ENCODE measurements at regions not wholly inside any gene's neighbourhood (a gene's known extent, or its start where the extent isn't known, plus 50 kb on each side); places are given as distances from the start of the nearest gene placed in this dataset.

DNA sequence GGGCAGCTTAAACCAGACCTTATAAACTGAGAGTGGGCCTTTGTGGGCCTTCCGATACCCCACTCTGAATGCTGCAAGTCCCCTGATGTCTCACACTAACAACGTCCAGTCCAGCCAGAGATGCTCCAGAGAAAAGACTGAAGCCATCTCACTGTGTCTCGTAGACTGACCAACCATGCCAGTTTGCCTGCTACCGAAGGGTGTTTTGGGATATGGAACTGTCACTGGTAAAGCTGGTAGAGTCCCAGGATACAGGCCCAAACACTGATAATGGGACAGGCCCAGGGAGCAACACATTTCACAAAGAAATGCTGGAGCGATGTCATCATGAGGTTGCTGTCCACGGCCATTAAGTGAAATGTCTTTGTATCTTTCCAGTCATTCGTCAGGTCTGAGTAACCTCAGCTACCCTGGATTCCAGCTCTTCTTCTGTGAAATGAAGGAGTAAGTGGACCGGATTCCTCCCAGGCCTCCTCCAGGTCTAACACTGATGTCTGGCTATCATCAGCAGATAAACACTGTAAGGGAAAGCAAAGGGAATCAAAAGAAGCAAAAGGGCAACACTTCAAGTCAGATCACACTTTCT lies 81.6 kb downstream of the SLC5A7 start:
- TF ChIP-seq, protein P1, sequence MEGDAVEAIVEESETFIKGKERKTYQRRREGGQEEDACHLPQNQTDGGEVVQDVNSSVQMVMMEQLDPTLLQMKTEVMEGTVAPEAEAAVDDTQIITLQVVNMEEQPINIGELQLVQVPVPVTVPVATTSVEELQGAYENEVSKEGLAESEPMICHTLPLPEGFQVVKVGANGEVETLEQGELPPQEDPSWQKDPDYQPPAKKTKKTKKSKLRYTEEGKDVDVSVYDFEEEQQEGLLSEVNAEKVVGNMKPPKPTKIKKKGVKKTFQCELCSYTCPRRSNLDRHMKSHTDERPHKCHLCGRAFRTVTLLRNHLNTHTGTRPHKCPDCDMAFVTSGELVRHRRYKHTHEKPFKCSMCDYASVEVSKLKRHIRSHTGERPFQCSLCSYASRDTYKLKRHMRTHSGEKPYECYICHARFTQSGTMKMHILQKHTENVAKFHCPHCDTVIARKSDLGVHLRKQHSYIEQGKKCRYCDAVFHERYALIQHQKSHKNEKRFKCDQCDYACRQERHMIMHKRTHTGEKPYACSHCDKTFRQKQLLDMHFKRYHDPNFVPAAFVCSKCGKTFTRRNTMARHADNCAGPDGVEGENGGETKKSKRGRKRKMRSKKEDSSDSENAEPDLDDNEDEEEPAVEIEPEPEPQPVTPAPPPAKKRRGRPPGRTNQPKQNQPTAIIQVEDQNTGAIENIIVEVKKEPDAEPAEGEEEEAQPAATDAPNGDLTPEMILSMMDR (IDR thresholded peaks at IDR 0.05) = no peak

DNA sequence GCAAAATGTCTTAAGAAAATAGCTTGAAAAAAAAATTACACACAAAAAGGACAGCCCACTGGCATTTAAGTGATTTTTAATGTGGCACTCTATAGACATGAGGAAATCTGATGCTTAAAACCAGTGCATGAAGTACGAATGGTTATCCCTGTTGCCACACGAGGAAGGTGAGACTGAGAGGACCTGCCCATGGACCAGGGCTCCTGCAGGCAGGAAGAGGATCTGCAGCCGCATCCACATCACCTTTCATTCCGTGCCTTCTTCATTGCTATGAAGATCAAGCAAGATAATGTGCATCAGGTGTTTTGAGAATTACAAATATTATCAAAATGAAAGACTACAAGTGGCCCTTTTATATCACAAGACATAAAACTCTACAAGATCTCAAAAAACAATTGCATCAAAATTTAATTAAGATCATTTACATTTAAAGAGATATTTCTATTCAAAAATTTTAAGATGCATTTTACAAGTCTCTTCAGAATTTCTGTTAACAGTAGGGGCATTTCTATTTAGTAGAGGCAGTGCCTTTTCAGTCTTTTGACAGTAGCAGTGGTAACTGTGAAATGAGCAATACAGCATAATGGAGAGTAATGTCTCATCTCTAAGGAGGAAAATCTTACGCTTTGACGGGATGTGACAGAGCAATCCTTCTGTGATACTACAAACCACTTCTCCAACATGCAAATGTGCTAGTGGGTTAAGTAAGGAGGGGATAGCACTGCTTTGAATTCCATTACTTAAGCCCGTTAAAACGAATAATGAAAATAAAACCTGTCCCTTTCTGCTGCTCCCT lies 83.4 kb downstream of the SLC5A7 start:
- no peaks in the 10 kb centered on the region for H3K4me1 ChIP-seq
- intact Hi-C loops (cut with DNase I; ENCODE audit: low total_unique reads) = no loop called here
- H3K36me3 ChIP-seq = no peaks in the 10 kb centered on the region
- no peaks in the 10 kb centered on the region for H3K9me3 ChIP-seq
- no peak for DNase-seq
- H3K27ac ChIP-seq = no peak overlapping the region
- H3K27me3 ChIP-seq = no peaks in the 10 kb centered on the region
- TF ChIP-seq, protein P1 (IDR thresholded peaks at IDR 0.05) = no peak
- no peak overlapping the region for H3K4me3 ChIP-seq

More for the DNA sequence above, 81.6 kb downstream of the SLC5A7 start:
- H3K4me3 ChIP-seq = no peak overlapping the region
- H3K27me3 ChIP-seq = no peaks in the 10 kb centered on the region
- no peak for DNase-seq
- H3K27ac ChIP-seq = no peak overlapping the region
- no peaks in the 10 kb centered on the region for H3K36me3 ChIP-seq
- no peaks in the 10 kb centered on the region for H3K4me1 ChIP-seq
- intact Hi-C loops (cut with DNase I; ENCODE audit: low total_unique reads) = no loop called here
- H3K9me3 ChIP-seq = no peaks in the 10 kb centered on the region

DNA sequence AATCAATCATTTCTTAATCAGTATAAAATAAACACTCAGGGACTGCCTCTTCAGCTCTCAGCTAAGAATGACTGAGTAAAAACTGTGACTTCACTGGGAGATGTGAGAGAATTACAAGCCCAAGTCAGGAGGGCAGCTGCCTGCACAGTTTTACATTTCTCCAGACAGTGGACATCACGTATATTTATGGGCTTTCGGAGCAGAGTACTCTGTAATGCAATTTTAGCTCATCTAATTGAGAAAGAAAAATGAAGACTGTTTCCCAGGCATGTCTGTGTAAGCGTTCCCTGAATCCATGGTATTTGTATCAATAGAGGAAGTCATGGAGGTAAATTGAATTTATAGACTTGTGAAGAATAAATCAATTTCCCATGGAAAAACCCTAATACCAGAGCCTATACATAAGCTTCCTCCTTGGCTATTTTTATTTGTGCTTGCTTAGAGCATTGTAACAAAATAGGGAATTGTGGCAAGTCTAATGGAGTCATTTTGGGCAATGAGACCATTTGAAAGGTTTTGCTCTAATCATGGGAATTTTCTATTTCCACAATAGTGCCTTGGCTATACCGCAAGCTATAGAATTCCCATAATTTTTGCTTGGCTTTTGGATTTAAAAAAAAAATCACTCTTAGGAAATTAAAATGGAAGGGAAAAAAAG lies 87.2 kb downstream of the SLC5A7 start:
- H3K4me3 ChIP-seq = no peak overlapping the region
- no peaks in the 10 kb centered on the region for H3K27me3 ChIP-seq
- no peaks in the 10 kb centered on the region for H3K36me3 ChIP-seq
- no peak for DNase-seq
- intact Hi-C loops (cut with DNase I; ENCODE audit: low total_unique reads) = no loop called here
- no peak overlapping the region for H3K27ac ChIP-seq
- TF ChIP-seq, protein P1 (IDR thresholded peaks at IDR 0.05) = no peak
- H3K9me3 ChIP-seq = no peaks in the 10 kb centered on the region
- H3K4me1 ChIP-seq = no peaks in the 10 kb centered on the region

DNA sequence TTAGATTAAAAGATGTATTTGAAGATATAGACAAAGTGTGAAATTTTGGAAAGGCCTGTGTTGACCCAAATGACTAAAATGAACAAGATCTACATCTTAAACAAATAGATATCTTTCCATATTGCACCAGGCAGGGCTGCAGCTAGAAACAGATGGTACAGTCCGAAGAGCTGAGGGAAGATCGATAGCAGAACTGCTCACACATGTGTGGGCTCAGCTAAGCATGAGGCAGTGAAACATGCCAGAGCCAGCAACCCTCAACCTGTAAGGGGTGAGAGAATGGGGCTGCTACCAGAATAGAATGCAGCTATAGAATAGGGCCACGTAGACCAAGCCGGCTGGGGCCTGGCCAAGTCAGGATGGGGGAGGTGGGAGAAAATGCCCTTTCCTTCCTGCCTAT lies 87.8 kb downstream of the SLC5A7 start:
- no peaks in the 10 kb centered on the region for H3K36me3 ChIP-seq
- no peak for DNase-seq
- H3K27me3 ChIP-seq = no peaks in the 10 kb centered on the region
- no peak overlapping the region for H3K4me3 ChIP-seq
- no peak overlapping the region for H3K27ac ChIP-seq
- H3K9me3 ChIP-seq = no peaks in the 10 kb centered on the region
- intact Hi-C loops (cut with DNase I; ENCODE audit: low total_unique reads) = no loop called here
- H3K4me1 ChIP-seq = no peaks in the 10 kb centered on the region
- TF ChIP-seq, protein P1 (IDR thresholded peaks at IDR 0.05) = no peak

DNA sequence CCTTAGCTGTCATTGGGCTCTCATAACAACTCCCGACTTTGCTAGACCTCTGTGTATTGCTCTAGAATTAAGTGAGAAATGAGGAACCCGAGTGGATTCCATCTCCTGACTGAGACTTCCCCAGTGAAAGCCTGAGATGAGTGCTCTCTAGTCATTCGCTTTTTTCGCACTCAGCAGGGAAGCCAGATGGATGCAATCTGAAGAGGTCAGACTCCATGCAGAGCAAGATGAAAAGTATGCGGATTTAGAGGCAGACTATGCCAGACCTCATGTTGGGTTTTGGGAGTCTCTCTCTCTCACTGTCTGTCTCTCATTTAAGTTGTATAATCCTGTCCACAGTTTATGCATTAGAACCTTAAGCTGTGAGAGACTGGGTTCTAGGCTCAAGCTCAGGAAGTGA lies 88.6 kb downstream of the SLC5A7 start:
- TF ChIP-seq, protein P1 (IDR thresholded peaks at IDR 0.05) = no peak
- H3K9me3 ChIP-seq = no peaks in the 10 kb centered on the region
- no peaks in the 10 kb centered on the region for H3K36me3 ChIP-seq
- intact Hi-C loops (cut with DNase I; ENCODE audit: low total_unique reads) = no loop called here
- no peaks in the 10 kb centered on the region for H3K4me1 ChIP-seq
- H3K27me3 ChIP-seq = no peaks in the 10 kb centered on the region
- no peak overlapping the region for H3K27ac ChIP-seq
- no peak for DNase-seq
- H3K4me3 ChIP-seq = no peak overlapping the region
